ENCODE measurements at regions not wholly inside any gene's neighbourhood (a gene's known extent, or its start where the extent isn't known, plus 50 kb on each side); places are given as distances from the start of the nearest gene placed in this dataset.
"Not testable (repeated sequence)": the region's sequence is repeated elsewhere in the genome, so short reads cannot be mapped to it uniquely, and the experiment has no call there.

GRCh38 chr10:121268363-121268762 lies 329.9 kb downstream of the FGFR2 start:
- DNase-seq (ENCODE audit: low read depth in 3 of 3) = no peak

- DNase-seq (ENCODE audit: low read depth in 3 of 3) = no peak
Measured at GRCh38 chr10:121268863-121269432, 329.3 kb downstream of the FGFR2 start.

GRCh38 chr10:121270906-121271305 lies 327.3 kb downstream of the FGFR2 start:
- DNase-seq (ENCODE audit: low read depth in 3 of 3) = no peak

DNA sequence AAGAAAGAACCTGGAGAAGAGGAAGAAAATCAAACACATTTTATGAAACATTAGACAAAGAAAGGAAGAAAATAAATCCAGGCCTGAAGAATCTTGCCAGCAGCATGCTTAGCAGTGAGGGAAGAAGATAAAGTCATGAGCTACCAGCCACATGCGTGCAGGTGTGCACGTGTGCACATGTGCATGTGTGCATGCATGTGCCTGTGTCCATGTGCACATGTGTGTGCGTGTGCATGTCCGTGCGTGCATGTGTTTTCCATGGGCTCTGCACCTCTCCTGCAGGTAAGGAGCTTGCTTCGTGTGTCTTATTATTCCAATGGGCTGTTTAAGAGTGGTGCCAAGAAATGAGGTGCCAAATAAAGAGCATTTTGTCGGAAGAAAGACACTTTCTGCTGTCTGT lies 322.2 kb downstream of the FGFR2 start:
- no peak for DNase-seq (ENCODE audit: low read depth in 3 of 3)

GRCh38 chr10:121276822-121277221 lies 321.4 kb downstream of the FGFR2 start:
- DNase-seq (ENCODE audit: low read depth in 3 of 3) = no peak

GRCh38 chr10:121278386-121278785 lies 319.9 kb downstream of the FGFR2 start:
- DNase-seq (ENCODE audit: low read depth in 3 of 3) = not testable (repeated sequence)

GRCh38 chr10:121281576-121281975 lies 316.7 kb downstream of the FGFR2 start:
- no peak for DNase-seq (ENCODE audit: low read depth in 3 of 3)

GRCh38 chr10:121282264-121282663 lies 316.0 kb downstream of the FGFR2 start:
- no peak for DNase-seq (ENCODE audit: low read depth in 3 of 3)

- no peak for DNase-seq (ENCODE audit: low read depth in 3 of 3)
Measured at GRCh38 chr10:121282797-121283515, 315.3 kb downstream of the FGFR2 start.

GRCh38 chr10:121284936-121285335 lies 313.3 kb downstream of the FGFR2 start:
- no peak for DNase-seq (ENCODE audit: low read depth in 3 of 3)

GRCh38 chr10:121285406-121286196 lies 312.6 kb downstream of the FGFR2 start:
- no peak for DNase-seq (ENCODE audit: low read depth in 3 of 3)

DNA sequence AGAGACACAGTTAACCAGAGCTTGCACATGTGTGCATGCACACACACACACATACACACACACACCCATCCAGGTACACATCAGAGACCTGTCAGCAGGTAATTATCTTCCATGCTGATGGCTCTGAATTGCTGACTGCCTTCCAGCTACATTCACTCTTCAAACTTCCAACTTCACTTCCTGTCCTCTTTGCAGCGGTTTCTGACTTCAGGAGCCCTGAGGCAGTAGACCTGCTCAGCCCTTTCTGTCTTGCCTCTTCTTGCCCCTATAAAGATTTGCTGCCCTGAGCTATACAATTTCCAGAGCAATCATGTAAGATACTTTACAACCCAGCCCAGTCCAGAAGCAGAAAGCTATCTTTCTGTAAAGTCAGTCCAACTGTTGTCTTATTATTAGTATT lies 310.2 kb downstream of the FGFR2 start:
- no peak for DNase-seq (ENCODE audit: low read depth in 3 of 3)

GRCh38 chr10:121288864-121289661 lies 309.2 kb downstream of the FGFR2 start:
- no peak for DNase-seq (ENCODE audit: low read depth in 3 of 3)

GRCh38 chr10:121289800-121290199 lies 308.4 kb downstream of the FGFR2 start:
- no peak for DNase-seq (ENCODE audit: low read depth in 3 of 3)

GRCh38 chr10:121290674-121291073 lies 307.6 kb downstream of the FGFR2 start:
- DNase-seq (ENCODE audit: low read depth in 3 of 3) = no peak

DNA sequence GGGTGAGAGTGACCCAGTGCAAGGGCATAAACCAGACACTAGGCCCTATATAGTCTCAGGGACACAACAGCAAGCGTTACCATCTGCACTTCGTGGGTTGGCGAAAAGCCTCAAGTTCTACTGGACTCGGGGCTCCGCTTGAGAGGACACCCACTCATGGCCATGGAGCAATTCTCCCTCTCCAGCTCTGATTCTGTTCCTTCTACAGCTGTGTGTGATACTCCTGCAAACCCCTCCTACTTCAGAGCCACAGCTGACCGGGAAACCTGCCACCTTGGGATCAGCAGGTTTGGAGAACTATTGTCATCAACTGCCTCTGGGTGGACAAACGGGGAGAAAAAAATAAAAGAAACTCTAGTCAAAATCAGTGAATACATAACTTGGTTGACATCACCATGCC lies 306.9 kb downstream of the FGFR2 start:
- no peak for DNase-seq (ENCODE audit: low read depth in 3 of 3)

GRCh38 chr10:121291823-121292222 lies 306.4 kb downstream of the FGFR2 start:
- no peak for DNase-seq (ENCODE audit: low read depth in 3 of 3)

DNA sequence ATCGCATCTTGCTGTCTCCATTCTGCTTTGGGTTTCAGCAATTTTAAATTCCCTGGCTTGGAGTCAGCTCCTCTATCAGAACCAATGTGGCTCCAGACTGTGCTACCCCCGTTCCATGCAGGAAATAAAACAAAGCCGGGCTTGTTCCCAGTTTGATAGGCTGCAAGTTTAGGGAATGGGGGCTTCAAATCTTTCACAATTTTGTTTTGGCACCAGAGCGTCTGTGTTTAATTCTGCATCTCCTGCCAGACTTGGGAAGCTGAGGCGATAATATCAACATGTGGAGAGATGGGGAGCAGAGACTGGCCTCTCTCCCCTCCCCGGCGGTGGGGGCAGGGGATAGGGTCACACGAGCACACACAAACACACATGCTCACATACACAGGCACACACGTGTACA lies 305.9 kb downstream of the FGFR2 start:
- no peak for DNase-seq (ENCODE audit: low read depth in 3 of 3)

- no peak for DNase-seq (ENCODE audit: low read depth in 3 of 3)
Measured at GRCh38 chr10:121293110-121293509, 305.1 kb downstream of the FGFR2 start.

GRCh38 chr10:121294630-121295029 lies 303.6 kb downstream of the FGFR2 start:
- DNase-seq (ENCODE audit: low read depth in 3 of 3) = no peak

DNA sequence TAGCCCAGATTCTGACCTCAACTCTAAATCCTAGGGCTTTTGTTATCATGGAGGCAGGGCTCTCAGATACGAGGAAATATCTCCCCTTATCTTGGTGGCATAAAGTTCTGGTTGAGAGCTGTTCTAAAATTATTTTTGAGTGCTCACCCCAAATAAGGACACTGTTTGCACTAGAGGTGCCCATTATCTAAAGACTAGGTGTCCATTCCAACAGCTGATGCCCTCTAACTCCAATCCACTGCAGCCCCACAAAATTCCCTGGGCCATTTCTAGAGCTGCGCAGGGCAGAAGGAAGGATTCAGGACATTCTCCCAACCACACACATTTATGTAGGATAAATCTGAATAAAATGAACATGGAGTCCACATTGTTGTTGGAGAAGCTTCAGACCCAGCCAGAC lies 301.9 kb downstream of the FGFR2 start:
- DNase-seq (ENCODE audit: low read depth in 3 of 3) = no peak

All from stimulated activated CD4-positive, alpha-beta T cell treated with anti-CD3 and anti-CD28 coated beads, TNF-alpha, amount 100 ng/mL, for 24 hours (primary cell).